NCI-H187 (cell line): ENCODE measurements at regions not wholly inside any gene's neighbourhood (a gene's known extent, or its start where the extent isn't known, plus 50 kb on each side); places are given as distances from the start of the nearest gene placed in this dataset.
"Not testable (repeated sequence)": the region's sequence is repeated elsewhere in the genome, so short reads cannot be mapped to it uniquely, and the experiment has no call there.

Experiments
- DNase-seq, 2 experiments: peaks; one replicate each; lab custom pipeline; 2025; lab: John Stamatoyannopoulos, UW

DNA sequence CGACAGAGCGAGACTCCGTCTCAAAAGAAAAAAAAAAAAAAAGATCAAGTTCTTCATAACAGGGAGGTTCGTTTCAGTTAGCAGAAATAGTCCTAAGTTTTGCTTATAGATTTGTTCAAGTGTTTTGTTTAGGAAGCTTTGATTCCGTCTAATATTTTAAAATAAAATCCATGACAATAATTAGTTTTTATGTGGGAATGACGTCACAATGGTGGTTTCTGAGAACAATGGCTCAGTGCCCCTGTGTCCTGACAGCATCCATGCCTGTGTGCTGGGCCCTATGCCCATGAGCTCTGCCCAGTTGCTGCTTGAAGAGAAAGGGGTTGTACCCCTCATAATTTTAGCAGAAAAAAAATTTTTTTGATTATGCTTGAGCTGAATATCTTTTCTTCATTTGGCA, 134.0 kb downstream of the SST start:
- no peak for DNase-seq

DNA sequence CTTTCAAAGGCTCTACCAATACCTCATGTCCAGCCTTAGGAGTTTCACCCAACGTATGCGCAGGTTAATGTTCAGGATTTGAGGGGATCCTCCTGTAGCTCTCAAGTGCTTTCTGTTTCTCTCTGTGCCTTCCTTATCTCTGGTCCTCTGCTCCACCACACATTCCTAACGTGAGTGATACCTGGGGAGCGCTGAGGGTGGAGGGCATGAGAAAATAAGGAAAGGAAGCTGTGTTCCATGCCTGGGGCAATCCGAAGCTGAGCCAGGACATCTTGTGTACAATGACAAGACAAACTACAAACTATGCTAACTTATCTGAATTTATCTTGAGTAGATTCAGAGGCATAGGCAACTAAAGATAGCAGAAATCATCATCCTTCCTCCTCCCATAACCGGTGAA, 136.4 kb downstream of the SST start:
- DNase-seq = no peak

DNA sequence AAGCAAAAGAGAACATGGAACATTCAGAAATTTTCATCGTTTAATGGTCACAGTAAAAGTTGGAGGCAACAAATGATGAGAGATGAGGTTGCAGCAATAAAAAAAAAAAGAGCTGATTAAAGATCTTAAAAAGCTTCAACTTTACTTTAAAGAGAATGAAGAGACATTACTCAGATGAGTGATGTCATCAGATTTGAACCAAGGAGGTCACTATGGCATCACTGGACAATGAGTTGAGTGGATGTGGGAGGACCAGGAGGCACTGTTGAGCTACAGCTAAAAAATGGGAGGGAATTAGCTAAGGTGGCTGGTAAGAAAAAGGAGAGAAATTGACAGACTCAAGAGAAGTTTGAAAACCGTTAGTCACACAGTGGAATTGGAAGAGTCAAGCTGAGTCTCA, 138.4 kb downstream of the SST start:
- no peak for DNase-seq

DNA sequence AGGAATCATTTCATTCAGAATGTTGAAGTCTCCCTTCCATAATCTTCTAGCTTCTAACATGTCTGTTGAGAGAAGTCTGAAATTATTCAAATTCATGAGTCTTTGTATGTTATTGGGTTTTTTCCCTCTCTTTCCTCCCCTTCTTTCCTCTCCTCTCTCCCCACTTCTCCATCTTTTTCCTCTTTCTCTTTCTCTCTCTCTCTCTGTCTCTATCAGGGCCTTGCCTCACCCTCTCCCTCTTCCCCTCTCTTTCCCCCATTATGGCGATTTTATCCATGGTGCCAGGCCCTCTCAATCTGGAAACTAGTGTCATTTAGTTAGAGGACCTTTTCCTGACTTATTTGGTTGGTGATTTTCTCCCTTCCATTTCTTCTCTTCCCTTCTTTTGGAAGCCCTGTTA, 147.3 kb downstream of the SST start:
- no peak for DNase-seq

DNA sequence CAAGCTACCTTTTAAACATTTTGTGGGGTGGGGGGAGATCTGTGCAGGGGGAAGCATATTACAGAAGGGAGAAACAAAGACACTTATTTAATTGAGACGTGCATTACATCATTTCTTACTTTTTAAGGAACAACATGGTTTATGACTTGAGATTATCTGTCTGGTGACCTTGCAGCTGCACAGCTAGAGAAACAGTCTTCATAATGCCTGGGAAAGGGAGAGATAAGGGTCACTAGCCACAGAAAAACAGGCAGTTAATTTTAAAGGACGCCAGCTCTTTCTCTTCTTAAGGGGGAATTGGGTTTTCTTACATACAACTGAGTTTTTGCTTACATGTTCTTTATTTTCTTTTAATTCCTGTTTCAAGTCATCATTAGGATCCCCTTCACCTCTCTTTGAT, 147.9 kb downstream of the SST start:
- DNase-seq = no peak

DNA sequence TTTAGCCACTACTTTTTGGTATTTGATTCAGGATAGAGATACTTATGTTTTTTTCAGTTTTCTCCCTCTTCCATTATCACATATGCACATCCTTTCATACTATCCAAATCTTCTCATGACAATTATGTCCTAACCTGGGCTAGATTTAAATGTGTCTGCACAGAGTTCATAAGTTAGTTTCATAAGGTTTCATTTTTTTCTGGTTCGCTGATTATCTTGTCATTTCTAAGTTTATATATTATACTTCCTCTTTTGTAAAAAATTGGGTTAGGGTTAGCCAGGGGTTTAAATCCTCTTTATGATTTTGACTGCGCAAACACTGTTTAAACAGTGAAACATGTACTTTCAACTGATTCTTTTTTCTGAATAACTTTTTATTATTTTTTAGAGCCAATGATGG, 148.6 kb downstream of the SST start:
- no peak for DNase-seq

DNA sequence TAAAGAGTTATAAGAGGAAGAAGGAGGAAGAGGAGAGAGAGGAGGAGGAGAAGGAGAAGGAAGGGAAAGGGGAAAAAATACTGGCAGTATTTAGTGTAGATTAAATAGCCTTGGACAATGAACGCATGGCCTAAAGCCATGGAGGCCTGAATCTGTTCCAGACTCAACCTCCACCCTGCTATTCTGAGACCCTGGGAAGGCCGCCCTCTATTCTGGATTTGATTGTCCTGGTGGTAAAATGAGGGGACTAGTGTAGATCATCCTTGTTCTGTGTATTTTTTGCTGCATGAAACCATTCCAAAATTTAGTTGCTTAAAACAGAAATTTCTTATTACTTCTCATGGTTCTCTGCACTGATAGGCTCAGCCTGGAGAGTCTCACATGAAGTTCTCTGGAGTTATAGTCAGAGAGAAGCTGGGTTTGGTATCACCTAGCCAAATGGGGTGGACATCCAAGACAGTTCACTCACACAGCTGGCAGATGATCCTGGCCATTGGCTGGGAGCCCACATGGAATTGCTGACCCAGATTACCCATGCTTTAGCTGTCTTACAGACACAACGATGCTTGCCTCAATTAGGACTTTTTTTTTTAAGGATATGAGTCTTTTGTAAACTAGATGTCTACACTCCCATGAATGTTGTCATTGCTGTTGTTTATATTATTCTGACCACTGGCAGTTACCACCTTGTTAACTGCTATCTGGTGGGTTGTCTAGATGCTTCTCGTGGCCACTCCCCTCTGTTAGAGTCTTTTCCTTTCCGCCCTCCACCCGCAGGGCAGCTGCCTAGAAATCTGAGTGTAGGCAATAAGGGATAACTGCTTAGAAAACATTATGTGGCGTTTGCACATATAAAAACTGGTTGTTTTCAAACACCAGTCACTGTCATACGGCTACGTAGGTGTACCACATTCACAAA, 149.9 kb downstream of the SST start:
- DNase-seq = no peak

DNA sequence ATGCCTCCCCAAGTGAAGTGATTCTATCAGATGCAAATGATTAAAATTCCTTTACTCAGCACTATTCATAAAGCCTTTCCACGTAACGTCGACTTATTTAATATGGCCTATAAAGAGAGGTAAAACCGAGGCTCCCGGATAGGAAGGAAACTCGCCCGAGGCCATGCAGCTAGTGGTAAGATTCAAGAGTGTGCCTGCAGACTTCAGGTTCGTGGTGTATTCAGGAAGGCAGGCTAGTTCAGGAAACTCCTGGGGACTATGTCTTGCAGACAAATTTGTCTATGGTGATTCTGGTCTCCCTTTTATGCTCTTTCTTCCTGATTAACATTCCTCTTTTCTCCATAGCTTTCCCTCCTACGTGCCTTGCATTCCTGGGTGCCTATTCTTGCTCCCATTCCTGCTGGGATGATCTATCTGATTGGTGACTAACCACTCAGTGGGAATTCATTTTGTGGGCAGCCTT, 150.7 kb downstream of the SST start:
- no peak for DNase-seq

DNA sequence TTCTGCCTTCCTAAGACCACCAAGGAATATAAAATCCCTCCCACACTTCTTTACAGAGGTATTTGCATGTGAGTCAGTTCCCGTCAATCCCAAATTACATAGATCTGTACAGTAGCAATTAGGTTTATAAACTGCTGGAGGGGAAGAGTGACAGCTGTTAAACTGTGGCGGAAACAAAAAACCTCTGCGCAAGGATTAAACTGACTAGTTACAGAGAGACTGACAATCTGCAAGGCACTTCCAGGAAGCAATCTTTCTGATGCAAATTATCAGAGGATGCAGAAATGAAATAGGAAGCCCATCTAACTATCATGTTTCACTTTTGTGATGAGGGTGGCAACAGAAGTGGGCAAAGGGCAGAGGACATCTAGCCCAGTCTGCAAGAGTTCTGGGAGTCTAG, 150.4 kb downstream of the RTP4 start:
- DNase-seq = no peak

DNA sequence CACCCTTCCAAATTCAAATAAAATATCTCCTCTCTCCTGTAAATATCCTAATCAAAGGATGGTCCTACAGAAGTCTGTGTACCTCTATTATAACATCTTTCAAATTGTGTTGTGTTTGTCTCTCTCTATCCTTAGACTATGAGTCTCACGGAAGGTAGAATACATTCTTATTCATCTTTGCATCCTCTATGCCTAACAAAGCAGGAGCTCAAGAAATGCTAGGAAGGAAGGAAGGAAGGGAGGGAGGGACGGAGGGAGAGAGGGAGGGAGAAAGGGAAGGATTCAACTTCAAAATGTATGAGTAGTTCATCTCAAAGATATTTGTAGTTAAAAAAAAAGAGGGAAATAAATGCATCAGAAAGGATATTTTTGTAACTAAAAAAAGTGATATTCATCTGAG, 150.0 kb downstream of the RTP4 start:
- DNase-seq = no peak

DNA sequence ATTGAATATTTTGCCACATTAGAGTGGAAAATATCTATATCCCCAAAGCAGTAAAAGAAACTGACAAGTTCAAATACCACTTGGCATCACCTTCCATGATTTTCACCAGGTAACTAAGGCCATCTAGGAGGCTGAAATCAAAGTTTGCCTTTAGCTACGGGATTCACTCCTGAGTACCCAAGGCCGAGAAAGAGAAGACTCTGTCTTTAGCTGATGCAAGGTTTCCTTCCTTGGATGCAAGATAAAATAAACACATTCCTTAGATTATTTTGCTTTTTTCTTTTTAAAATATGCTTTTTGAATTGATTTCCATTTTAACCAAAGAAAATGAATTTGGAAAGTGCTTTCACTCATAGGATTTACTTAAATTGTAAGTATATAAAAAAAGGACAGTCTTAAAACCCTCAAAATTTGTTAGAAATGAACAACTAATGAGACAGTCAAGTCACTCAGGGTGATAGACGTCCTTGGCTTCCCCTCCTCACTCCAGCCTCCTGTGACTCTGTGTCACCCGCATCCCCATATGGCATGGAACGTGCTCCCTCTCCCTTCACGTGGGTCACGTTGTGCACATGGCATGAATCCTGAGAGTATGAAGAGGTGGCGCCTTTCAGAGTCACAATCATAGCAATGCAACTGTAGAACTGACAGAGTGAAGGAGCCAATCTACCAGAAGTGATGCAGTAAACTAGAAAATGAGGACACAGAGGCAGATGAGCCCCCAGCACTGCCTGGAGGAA, 148.4 kb downstream of the RTP4 start:
- no peak for DNase-seq

DNA sequence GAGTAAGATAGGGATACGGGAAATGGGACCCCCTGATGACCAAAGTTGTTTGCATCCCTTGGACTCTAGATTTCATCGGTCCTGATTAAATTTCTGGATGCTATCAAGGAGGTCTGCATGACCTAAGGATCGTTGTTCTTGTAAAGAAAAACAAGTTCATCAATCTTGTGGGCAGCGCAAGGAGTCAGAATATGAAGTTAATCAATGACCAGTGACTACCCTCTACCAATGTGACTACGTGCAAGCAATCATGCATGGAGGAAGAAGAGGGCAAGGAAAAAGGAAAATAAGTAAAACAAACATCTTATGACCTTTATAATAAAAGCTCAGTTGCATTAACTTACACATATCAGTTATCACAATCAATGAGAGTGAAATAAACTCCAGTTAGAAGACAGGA, 139.7 kb downstream of the RTP4 start:
- no peak for DNase-seq

DNA sequence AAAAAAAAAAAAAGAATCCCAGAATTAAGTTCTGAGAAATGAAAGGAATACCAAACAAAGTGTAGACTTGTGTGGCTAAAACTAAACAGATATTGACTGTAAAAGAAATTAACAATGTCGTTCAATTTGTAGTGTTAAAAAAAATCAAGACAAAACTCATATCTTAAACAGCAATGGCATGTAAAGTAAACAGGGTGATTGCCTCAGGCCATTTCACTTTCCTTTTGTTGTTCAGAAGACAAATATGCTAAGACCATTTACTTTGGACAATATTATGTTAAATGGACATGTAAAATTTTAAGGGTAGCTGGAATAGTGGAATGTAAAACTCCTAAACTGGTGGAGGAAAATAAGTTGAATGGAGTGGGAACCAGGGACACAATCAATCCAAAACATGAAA, 139.1 kb downstream of the RTP4 start:
- DNase-seq = no peak

DNA sequence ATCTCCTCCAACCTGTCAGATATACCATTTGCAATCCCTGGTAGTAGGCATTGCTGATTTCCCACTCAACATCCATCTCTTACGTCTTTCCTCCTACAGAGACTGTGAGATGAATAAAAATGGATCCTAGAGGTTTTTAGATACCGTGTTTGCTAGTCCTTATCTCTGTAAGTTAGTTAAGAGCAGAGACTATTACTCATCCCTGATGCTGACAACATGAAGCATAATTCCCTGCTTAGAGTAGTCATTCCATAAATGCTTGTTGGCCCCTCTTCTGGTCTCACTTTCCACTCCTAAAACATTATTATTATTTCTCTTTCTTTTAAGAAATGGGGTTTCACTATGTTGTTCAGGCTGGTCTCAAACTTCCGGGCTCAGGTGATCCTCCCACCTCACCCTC, 136.2 kb downstream of the RTP4 start:
- DNase-seq = no peak

DNA sequence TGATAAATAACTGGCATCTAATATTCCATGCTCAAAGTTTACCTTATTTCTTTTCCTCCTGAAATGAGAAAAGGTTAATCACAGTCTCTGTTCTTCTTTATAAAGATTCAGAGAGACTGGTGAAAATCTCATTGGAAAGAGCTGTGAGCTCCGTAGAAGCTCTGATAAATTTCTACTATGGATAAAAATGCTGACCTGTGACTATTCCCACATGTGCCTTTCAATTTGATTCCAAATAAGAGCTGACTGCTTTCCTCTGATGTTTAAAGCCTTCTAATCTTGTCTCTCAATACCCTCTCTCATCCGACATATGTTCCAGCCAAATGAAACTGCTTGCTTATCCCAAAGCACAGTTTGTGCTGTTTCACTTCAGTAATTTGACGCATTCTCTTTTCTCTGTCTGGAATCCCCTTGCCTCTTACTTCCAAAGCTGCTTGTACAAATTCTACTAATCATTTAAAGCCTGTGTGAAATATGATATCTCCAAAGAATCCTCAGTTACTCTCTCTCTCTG, 130.1 kb downstream of the RTP4 start:
- no peak for DNase-seq

DNA sequence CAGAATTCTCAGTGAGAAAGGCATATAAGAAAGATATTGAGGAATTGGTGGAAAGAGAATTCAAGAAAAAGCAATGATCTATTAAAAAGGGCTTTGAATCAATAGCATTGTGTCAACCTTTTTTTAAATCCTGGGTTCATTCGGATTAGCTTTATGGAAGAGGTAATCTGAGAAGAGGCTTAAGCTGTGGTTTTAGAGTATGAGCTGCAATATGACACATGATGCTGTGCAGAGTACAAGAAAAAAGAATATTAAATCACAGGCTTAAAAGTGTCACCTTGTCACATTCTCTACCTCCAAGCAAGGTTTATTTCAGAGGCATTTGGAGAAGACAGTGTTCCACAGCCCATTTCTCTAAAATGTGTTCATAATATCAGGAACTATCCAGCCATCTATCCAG, 128.9 kb downstream of the RTP4 start:
- no peak for DNase-seq

DNA sequence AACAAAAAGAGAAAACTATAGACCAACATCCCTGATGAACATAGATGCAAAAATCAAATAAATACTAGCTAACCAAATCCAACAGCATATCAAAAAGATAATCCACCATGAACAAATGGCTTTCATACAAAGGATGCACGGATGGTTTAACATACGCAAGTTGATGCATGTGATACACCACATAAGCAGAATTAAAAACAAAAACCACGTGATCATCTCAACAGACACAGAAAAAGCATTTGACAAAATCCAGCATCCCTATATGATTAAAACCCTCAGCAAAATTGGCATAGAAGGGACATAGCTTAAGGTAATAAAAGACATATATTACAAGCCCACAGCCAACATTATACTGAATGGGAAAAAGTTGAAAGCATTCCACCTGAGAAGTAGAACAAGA, 125.9 kb downstream of the RTP4 start:
- DNase-seq = not testable (repeated sequence)

DNA sequence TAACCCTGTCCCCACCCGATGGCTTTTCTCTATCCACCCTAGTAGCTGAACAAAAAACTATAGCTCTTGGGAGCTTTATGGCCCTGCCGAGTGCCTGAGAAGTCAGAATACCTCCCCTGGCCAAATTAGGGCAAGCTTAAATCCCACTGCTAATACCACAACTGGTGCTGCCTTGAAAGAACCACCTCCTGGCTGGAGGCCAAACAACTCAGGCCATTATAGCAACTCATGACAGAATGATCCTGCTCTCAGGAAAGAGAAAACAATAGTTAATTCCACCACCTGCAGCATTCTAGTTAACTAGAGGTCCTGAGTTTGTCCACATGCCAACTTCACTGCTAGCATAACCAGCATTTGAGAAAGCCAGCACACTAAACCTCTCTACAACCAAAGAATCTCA, 123.2 kb downstream of the RTP4 start:
- DNase-seq = no peak

DNA sequence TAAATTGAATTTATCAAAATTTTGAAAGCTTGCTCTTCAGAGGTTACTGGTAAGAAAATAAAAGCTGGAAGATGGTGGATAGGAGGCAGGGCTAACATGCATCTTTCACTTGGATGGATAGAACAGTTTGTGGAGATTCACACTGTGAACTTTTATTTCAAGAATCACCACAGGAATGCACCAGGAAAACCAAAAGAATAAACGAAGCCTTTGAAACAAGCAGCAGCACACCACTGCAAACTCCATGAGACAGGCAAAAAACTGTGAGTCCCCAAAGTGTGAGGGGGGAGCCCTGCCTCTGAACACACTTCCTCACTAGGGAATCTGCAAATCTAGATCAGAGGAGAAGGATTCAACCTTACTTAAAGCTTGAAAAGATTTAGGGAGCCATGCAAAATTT, 122.2 kb downstream of the RTP4 start:
- no peak for DNase-seq

DNA sequence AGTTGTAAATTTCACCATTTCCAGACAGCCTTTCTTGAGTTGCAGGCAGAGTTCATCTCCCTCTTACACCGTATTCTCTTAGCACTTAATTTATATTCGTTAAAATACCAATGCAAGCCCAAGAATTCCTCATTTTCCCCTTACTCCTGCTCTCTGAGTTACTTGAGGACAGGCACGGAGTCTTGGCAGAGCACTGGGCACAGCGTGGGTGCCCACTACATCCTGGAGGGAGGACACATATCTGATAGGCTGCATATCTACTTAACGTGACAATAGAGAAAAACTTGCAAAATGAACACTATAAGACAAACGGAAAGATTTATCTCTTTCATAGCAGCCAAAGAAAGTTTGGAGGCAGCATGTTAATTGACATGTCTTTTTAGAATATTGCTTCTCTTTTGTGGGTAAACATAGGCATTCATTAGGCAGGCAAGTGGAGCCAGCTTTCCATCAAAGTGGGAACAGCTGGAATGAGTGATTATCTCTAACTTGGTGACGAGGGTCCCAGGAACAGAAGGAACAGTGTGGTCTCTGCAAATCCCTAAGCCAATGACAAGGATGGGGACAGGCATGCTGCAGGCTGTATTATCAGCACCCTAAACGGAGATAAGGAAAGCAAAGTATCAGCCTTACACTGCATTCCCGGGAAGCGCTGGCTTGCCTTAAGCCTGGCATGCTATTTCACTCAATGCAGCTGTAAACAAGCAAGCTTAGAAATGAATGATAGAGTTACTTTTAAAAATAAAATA, 116.5 kb downstream of the RTP4 start:
- DNase-seq = no peak

DNA sequence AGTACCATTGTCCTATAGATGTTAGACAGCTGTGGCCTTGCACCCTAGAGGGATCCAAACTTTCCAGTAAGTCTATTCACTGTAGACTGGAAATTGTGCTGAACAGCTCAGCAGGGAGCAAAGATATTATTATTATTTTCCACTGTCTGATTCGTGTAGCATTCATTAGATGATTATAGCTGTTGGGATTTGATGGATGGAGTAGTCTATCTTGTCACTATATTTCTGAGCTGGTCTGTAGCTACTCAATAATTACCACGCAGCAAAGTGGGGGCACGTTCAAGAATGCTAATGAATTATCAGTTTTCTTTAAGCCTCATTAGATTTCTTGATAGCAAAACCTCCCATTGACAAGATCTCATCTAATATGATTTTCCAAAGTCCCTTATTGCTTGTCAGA, 113.2 kb downstream of the RTP4 start:
- no peak for DNase-seq

DNA sequence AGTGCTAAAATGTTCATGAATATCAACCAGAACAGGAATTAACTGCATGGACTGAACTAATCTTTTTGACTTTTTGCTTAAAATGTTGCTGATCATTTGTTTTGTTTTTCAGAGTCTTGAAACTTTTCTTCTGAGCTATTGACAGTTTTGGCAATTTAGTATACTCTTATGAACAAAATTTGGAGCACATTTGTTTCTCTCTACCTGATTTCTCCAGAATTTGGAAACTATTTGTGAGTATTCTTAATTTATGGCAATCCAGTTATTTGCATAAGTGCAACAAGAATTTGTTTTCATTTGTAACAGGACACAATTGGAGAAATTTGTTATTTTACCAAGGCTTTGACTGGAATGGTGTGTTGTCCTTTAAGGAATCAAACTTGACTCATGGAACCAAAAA, 107.4 kb downstream of the RTP4 start:
- DNase-seq = not testable (repeated sequence)
